A673 (cell line): ENCODE measurements at regions not wholly inside any gene's neighbourhood (a gene's known extent, or its start where the extent isn't known, plus 50 kb on each side); places are given as distances from the start of the nearest gene placed in this dataset.

Experiments
- BruUV-seq: library from RNA; stranded (reverse); fragments of 400-500 nt; replicated peaks from 2 replicates; lab custom pipeline; 2021; lab: Mats Ljungman, UMichigan
- CTCF ChIA-PET: fragments of 300-600 bp; sonication (Branson Sonifier 250); formaldehyde crosslinking; loops from one replicate; lab custom pipeline; 2022; ENCODE audit warnings: antibody characterized with exemption; lab: Charles Lee
- POLR2A ChIA-PET: fragments of 300-600 bp; sonication (Branson Sonifier 250); formaldehyde crosslinking; loops from one replicate; lab custom pipeline; 2022; ENCODE audit warnings: antibody characterized with exemption; ENCODE audit not compliant: low non-redundant PET; lab: Charles Lee
- DNase-seq: peaks from one replicate; pipeline ENCODE4 v3.0.0-alpha.2; 2015; ENCODE audit warnings: low spot score
- H3K27ac ChIP-seq: fragments of 200-600 bp; sonication (generic); 2 replicates; pipeline ENCODE4 v1.5.1; 2016; ENCODE audit warnings: mixed run types, low read depth, mild to moderate bottlenecking, mixed read lengths, antibody characterized with exemption, low read length; ENCODE audit not compliant: poor library complexity, severe bottlenecking
- H3K27me3 ChIP-seq: fragments of 200-600 bp; sonication (generic); replicated peaks from 2 replicates; pipeline ENCODE4 v1.6.1; 2017; ENCODE audit warnings: mixed run types, low read depth, mild to moderate bottlenecking, mixed read lengths, antibody characterized with exemption, low read length; ENCODE audit not compliant: insufficient read depth, poor library complexity
- H3K36me3 ChIP-seq: fragments of 200-600 bp; sonication (generic); 2 replicates; pipeline ENCODE4 v1.6.1; 2016; ENCODE audit warnings: mixed run types, mild to moderate bottlenecking, mixed read lengths, antibody characterized with exemption, low read length; ENCODE audit not compliant: insufficient read depth, poor library complexity, severe bottlenecking
- H3K4me1 ChIP-seq: fragments of 200-600 bp; sonication (generic); 2 replicates; pipeline ENCODE4 v1.6.1; 2017; ENCODE audit warnings: mixed run types, mild to moderate bottlenecking, mixed read lengths, antibody characterized with exemption, low read length; ENCODE audit not compliant: insufficient read depth, poor library complexity, severe bottlenecking
- H3K4me3 ChIP-seq: fragments of 200-600 bp; sonication (generic); 2 replicates; pipeline ENCODE4 v1.5.1; 2016; ENCODE audit warnings: low read depth, mixed run types, mild to moderate bottlenecking, mixed read lengths, low read length; ENCODE audit not compliant: poor library complexity, severe bottlenecking
- H3K9me3 ChIP-seq: fragments of 200-600 bp; sonication (generic); 2 replicates; pipeline ENCODE4 v1.6.1; 2016; ENCODE audit warnings: mixed run types, low read depth, mild to moderate bottlenecking, mixed read lengths, antibody characterized with exemption, low read length; ENCODE audit not compliant: poor library complexity, severe bottlenecking
- EZH2 ChIP-seq: fragments of 200-600 bp; sonication (generic); IDR thresholded peaks from 2 replicates; pipeline ENCODE4 v1.6.1; 2017; ENCODE audit warnings: borderline replicate concordance, low read depth, mild to moderate bottlenecking, mixed read lengths, antibody characterized with exemption, low read length; ENCODE audit not compliant: poor library complexity, severe bottlenecking
- intact Hi-C: fragments of 100-400 bp; cut with micrococcal nuclease; formaldehyde crosslinking; loops from one replicate; pipeline ENCODE4 v1.10.0; 2022; ENCODE audit not compliant: unreplicated experiment
- TF ChIP-seq, protein P1 (sequence below): fragments of 300-800, 200-600 bp; sonication (generic); conservative IDR thresholded peaks from 2 replicates; pipeline ENCODE4 v1.5.1; 2017; ENCODE audit warnings: low read depth, mild to moderate bottlenecking, antibody characterized with exemption, low read length, moderate library complexity, mixed read lengths

DNA sequence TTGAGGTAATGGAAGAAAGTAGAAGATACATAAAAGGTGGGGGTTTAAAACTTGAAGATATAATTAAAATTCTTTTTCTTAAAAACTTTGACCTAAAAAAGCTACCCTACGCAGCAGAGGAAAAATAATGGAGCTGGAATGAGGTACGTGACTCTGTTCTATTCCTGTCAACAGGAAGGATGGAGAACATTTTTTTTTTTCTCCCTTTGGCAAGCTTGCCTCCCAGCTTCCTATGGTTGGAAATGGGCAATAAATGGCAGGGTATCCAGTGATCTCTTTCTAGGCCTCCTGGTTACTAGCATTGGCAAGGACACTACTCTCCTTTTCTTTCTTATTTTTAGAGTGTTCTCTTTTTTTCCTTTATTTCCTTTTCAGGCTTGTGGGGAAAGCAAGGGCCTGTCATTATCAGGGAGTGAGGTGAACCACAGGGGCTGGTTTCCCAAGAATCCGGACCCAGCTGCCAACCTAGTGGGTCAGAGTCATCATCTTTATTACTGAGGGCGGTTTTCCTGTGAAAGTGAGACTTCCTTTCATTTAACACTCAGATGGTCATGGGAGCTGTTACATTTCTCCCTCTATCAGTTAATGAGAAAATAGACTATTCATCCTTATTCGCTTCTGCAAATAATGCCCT, 224.6 kb downstream of the SPRY1 start:
- BruUV-seq, result no TSS peak
- H3K9me3 ChIP-seq, result no peaks in the 10 kb centered on the region
- ChIA-PET CTCF (no interaction called here), POLR2A (no interaction called here)
- no peak overlapping the region for H3K27ac ChIP-seq
- no peak for DNase-seq
- no peaks in the 10 kb centered on the region for H3K27me3 ChIP-seq
- peaks cover 8% of the 10 kb centered on the region for H3K4me1 ChIP-seq
- H3K4me3 ChIP-seq, result no peak overlapping the region
- intact Hi-C loops, result no loop called here
- no peaks in the 10 kb centered on the region for H3K36me3 ChIP-seq
- TF ChIP-seq, protein P1, sequence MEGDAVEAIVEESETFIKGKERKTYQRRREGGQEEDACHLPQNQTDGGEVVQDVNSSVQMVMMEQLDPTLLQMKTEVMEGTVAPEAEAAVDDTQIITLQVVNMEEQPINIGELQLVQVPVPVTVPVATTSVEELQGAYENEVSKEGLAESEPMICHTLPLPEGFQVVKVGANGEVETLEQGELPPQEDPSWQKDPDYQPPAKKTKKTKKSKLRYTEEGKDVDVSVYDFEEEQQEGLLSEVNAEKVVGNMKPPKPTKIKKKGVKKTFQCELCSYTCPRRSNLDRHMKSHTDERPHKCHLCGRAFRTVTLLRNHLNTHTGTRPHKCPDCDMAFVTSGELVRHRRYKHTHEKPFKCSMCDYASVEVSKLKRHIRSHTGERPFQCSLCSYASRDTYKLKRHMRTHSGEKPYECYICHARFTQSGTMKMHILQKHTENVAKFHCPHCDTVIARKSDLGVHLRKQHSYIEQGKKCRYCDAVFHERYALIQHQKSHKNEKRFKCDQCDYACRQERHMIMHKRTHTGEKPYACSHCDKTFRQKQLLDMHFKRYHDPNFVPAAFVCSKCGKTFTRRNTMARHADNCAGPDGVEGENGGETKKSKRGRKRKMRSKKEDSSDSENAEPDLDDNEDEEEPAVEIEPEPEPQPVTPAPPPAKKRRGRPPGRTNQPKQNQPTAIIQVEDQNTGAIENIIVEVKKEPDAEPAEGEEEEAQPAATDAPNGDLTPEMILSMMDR, result no peak
- no peak for TF ChIP-seq EZH2

DNA sequence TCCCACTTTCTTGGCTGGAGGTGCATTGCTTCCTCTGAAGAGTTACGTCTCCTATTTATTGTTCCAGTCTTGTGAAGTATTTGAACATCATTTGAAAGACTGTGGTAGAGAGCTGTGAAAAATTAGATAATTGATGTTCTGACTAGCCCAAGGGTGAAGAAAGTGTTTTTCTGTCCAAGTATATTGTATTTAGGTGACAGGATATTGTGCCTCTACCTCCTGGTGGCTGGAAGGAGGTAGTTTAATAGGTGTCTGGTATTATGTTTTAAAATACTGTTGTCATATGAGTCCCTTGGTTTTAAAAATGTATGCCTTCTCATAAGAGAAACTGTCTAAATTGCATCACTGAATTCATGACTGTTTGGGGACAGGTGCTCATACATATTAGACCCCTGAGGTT, 226.0 kb downstream of the SPRY1 start:
- no TSS peak for BruUV-seq
- POLR2A ChIA-PET, result no interaction called here
- Histone ChIP-seq H3K4me3 (no peak overlapping the region), H3K36me3 (no peaks in the 10 kb centered on the region), H3K27ac (no peak overlapping the region), H3K27me3 (no peaks in the 10 kb centered on the region), H3K9me3 (no peaks in the 10 kb centered on the region), H3K4me1 (no peaks in the 10 kb centered on the region)
- intact Hi-C loops, result no loop called here
- CTCF ChIA-PET, result no interaction called here
- DNase-seq, result no peak
- TF ChIP-seq, protein P1, result no peak
- no peak for TF ChIP-seq EZH2

DNA sequence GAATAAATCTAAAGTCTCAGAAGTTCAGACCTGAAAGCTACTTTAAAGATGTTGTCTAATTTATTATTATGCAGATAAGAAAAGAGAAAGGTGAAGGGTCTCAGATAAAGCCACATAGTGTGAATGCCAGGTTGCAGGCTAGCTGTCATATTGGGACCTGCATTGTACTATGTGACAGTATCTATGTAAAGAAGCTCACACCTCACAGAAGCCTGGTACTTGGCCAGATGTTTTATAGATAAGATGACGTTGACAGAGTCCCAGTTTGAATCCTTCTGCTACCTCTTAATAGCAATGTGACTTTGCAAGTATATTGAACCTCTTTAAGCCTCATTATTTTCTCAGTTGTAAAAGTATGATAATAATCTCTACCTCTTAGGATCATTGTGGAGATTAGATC, 227.0 kb downstream of the SPRY1 start:
- H3K4me3 ChIP-seq, result no peak overlapping the region
- no peak overlapping the region for H3K27ac ChIP-seq
- intact Hi-C loops, result no loop called here
- ChIA-PET POLR2A (no interaction called here), CTCF (no interaction called here)
- no TSS peak for BruUV-seq
- no peaks in the 10 kb centered on the region for H3K9me3 ChIP-seq
- no peaks in the 10 kb centered on the region for H3K27me3 ChIP-seq
- H3K4me1 ChIP-seq, result no peaks in the 10 kb centered on the region
- DNase-seq, result no peak
- TF ChIP-seq, protein P1, result no peak
- no peak for TF ChIP-seq EZH2
- H3K36me3 ChIP-seq, result no peaks in the 10 kb centered on the region
